Thymus (tissue), 11 donors: ENCODE measurements at regions not wholly inside any gene's neighbourhood (a gene's known extent, or its start where the extent isn't known, plus 50 kb on each side); places are given as distances from the start of the nearest gene placed in this dataset.
"Not testable (repeated sequence)": the region's sequence is repeated elsewhere in the genome, so short reads cannot be mapped to it uniquely, and the experiment has no call there.

Experiments used
- DNase-seq, 9 donors: peaks; one replicate each; pipeline ENCODE4 v3.0.0-alpha.2; 2013; ENCODE audit warnings: low spot score in 9 of 9, low read depth in 6 of 9, missing footprints in 1 of 9
- H3K27ac ChIP-seq, 2 donors: one replicate each; pipeline ENCODE4 v1.5.1; 2013; ENCODE audit warnings: control low read depth in 1 of 2, low read depth in 1 of 2, low read length in 1 of 2, mild to moderate bottlenecking in 1 of 2, moderate library complexity in 1 of 2
- H3K27me3 ChIP-seq, 2 donors: one replicate each; pipeline ENCODE4 v1.5.1; 2013; ENCODE audit warnings: low read length in 1 of 2; ENCODE audit not compliant: control insufficient read depth in 2 of 2, insufficient read depth in 1 of 2
- H3K36me3 ChIP-seq, 2 donors: one replicate each; pipeline ENCODE4 v1.5.1; 2013; ENCODE audit warnings: low read length in 1 of 2, mild to moderate bottlenecking in 1 of 2, moderate library complexity in 1 of 2; ENCODE audit not compliant: control insufficient read depth in 2 of 2, insufficient read depth in 2 of 2
- H3K4me1 ChIP-seq, 2 donors: one replicate each; pipeline ENCODE4 v1.5.1; 2013; ENCODE audit warnings: low read length in 2 of 2; ENCODE audit not compliant: control insufficient read depth in 2 of 2, insufficient read depth in 2 of 2
- H3K4me3 ChIP-seq, 2 donors: one replicate each; pipeline ENCODE4 v1.5.1; 2013; ENCODE audit warnings: low read length in 2 of 2, control low read depth in 1 of 2, mild to moderate bottlenecking in 1 of 2
- H3K9me3 ChIP-seq, 2 donors: one replicate each; pipeline ENCODE4 v1.5.1; 2013; ENCODE audit warnings: low read length in 1 of 2, mild to moderate bottlenecking in 1 of 2; ENCODE audit not compliant: control insufficient read depth in 2 of 2, insufficient read depth in 1 of 2
- WGBS: extraction: QIAGEN DNeasy Blood & Tissue Kit; methylation state at CpG from one replicate; pipeline ENCODE4 v1.1.7; 2013; 5-methylcytosine and 5-hydroxymethylcytosine counted together
- donor health status: healthy.

DNA sequence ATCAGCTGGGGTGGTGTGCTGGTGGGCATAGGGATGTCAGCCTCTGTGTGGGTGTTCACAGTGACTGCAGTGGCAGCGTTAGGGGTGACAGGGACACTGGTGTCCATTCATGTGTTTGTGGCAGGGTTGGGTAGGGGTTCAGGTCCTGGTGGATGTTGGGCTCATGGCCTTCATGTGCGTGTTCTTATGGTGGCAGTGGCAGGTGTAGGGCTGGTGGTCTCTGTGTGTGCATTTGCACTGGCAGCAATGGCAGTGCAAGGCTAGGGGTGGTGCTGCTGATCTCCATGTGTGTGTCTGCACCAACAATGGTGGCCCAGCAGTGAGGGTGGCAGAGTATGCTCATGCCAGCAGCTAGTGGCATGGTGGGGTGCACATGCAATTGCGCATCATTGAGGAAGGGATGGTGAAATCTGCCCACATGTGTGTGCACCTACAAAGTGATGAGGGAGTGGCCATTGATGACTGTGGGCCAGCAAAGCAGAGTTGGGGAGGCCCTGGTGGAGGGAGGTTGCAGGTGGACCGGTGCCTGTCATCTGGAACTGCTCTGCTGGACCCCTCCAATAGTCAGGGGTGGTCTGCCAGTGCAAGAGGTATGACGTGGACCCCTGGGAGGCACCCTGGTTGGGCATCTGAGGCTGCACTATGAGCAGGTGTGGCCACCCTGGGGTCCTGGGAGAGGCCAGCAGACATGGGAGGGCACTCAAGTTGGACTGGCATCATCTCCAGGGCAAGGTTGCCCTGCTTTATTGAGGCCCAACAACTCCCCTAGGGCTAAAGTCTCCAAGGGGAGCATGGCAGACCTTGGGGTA is 182.9 kb downstream of the TTC6 start:
- H3K36me3 ChIP-seq = no peaks in the 10 kb centered on the region
- DNase-seq = no peak
- WGBS = 93% methylated on average over 5 of the region's 5 CpGs

DNA sequence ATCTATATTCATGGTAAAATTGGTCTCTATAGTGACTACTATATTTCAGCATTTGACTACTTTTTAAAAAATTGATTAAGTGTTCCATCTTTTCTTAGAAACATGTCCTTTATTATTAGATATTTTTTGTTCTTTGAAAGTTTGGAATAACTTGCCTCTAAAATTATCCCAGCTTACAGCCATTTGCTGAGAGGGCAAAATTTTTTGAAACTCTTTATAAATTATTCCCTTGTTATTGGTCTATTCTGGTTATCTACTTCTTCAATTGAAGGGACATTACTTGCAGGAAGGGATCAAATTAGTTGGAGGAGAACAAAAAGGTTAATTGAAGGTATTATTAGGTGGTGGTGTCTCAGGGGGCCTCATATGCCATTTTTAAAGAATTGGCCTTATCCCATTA is 184.1 kb downstream of the TTC6 start:
- H3K9me3 ChIP-seq = peaks cover 0 to 14% of the 10 kb centered on the region in 2 donors
- no peak overlapping the region for H3K4me3 ChIP-seq
- H3K4me1 ChIP-seq = no peaks in the 10 kb centered on the region
- DNase-seq = no peak
- no peaks in the 10 kb centered on the region for H3K27me3 ChIP-seq
- H3K27ac ChIP-seq = no peak overlapping the region
- H3K36me3 ChIP-seq = no peaks in the 10 kb centered on the region

More for the DNA sequence above, 182.9 kb downstream of the TTC6 start:
- Histone ChIP-seq H3K4me3 (no peak overlapping the region), H3K27ac (no peak overlapping the region), H3K27me3 (no peaks in the 10 kb centered on the region), H3K9me3 (peaks cover 0 to 14% of the 10 kb centered on the region in 2 donors), H3K4me1 (no peaks in the 10 kb centered on the region)

DNA sequence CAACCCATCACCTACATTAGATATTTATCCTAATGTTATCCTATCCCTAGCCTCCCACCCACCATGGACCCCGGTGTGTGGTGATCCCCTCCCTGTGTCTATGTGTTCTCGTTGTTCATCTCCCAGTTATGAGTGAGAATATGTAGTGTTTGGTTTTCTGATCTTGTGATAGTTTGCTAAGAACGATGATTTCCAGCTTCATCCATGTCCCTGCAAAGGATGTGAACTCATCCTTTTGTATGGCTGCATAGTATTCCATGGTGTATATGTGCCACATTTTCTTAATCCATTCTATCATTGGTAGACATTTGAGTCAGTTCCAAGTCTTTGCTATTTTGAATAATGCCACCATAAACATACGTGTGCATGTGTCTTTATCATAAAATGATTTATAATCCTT is 185.3 kb downstream of the TTC6 start:
- H3K9me3 ChIP-seq = peaks cover 0 to 14% of the 10 kb centered on the region in 2 donors
- not testable (repeated sequence) for DNase-seq, H3K36me3 ChIP-seq, H3K27me3 ChIP-seq, H3K27ac ChIP-seq, H3K4me1 ChIP-seq, H3K4me3 ChIP-seq
- 93% methylated on average over 4 of the region's 4 CpGs for WGBS

DNA sequence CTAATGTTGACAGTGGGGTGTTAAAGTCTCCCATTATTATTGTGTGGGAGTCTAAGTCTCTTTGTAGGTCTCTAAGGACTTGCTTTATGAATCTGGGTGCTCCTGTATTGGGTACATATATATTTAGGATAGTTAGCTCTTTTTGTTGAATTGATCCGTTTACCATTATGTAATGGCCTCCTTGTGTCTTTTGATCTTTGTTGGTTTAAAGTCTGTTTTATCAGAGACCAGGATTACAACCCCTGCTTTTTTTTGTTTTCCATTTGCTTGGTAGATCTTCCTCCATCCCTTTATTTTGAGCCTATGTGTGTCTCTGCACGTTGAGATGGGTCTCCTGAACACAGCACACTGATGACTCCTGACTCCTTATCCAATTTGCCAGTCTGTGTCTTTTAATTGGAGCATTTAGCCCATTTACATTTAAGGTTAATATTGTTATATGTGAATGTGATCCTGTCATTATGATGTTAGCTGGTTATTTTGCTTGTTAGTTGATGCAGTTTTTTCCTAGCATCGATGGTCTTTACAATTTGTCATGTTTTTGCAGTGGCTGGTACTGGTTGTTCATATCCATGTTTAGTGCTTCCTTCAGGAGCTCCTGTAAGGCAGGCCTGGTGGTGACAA is 188.9 kb downstream of the TTC6 start:
- not testable (repeated sequence) for H3K36me3 ChIP-seq, H3K27ac ChIP-seq, H3K27me3 ChIP-seq, H3K4me3 ChIP-seq, H3K4me1 ChIP-seq, DNase-seq, H3K9me3 ChIP-seq
- 79% methylated on average over 3 of the region's 3 CpGs for WGBS

DNA sequence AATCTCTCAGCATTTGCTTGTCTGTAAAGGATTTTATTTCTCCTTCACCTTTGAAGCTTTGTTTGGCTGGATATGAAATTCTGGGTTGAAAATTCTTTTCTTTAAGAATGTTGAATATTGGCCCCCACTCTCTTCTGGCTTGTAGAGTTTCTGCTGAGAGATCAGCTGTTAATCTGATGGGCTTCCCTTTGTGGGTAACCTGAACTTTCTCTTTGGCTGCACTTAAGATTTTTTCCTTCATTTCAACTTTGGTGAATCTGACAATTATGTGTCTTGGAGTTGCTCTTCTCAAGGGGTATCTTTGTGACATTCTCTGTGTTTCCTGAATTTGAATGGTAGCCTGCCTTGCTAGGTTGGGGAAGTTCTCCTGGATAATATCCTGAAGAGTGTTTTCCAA is 189.4 kb downstream of the TTC6 start:
- H3K4me3 ChIP-seq, H3K27ac ChIP-seq, DNase-seq, H3K36me3 ChIP-seq, H3K4me1 ChIP-seq, H3K27me3 ChIP-seq, H3K9me3 ChIP-seq: not testable (repeated sequence)

DNA sequence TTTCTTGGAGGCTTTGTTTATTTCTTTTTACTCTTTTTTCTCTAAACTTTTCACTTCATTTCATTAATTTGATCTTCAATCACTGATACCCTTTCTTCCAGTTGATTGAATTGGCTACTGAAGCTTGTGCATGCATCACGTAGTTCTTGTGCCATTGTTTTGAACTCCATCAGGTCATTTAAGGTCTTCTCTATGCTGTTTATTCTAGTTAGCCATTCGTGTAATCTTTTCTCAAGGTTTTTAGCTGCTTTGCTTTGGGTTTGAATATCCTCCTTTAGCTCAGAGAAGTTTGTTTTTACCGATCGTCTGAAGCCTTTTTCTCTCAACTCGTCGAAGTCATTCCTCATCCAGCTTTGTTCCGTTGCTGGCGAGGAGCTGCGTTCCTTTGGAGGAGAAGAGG is 189.9 kb downstream of the TTC6 start:
- not testable (repeated sequence) for H3K27ac ChIP-seq, H3K9me3 ChIP-seq, H3K36me3 ChIP-seq, H3K27me3 ChIP-seq, DNase-seq, H3K4me3 ChIP-seq, H3K4me1 ChIP-seq
- 94% methylated on average over 9 of the region's 9 CpGs for WGBS

DNA sequence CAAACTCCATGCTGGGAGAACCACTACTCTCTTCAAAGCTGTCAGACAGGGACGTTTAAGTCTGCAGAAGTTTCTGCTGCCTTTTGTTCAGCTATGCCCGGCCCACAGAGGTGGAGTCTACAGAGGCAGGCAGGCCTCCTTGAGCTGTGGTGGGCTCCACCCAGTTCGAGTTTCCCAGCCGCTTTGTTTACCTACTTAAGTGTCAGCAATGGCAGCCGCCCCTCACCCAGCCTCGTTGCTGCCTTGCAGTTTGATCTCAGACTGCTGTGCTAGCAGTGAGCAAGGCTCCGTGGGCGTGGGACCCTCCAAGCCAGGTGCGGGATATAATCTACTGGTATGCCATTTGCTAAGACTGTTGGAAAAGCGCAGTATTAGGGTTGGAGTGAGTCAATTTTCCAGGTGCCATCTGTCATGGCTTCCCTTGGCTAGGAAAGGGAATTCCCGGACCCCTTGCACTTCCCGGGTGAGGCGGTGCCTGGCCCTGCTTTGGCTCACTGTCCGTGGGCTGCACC is 190.7 kb downstream of the TTC6 start:
- H3K4me1 ChIP-seq, H3K36me3 ChIP-seq, H3K27me3 ChIP-seq, H3K4me3 ChIP-seq, H3K27ac ChIP-seq, DNase-seq, H3K9me3 ChIP-seq: not testable (repeated sequence)
- WGBS = 89% methylated on average over 14 of the region's 14 CpGs

DNA sequence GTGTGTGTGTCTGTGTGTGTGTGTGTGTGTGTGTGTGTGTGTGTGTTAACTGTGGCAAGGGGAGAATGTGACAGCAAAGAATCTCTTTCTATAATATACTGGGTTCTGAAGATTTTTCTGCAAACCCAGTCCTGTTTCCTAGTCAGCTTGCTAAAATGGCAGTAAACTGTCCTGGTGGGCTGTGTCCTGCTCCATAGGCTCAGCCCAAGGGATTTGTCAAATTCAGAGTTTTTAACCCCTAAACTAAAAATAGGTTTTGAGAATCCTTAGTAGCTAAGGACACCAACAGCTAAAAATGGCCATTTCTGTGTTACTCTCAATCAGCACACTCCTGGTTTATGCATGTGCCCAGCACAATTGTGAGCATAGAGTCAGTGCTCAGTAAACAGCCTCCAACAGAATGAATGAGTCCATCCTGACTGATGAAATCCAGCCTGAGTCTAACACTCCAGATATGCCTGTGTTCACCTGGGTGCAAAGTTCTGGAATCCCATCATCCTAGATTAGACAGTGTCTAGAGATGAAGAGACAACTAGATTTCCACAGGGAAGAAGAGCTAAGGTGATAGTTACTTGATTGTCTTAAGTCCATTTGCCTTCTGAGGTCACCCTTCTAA is 192.6 kb downstream of the TTC6 start:
- H3K27me3 ChIP-seq = no peaks in the 10 kb centered on the region
- no peak overlapping the region for H3K27ac ChIP-seq
- H3K36me3 ChIP-seq = no peaks in the 10 kb centered on the region
- DNase-seq = no peak
- H3K4me3 ChIP-seq = no peak overlapping the region
- no peaks in the 10 kb centered on the region for H3K4me1 ChIP-seq
- no peaks in the 10 kb centered on the region for H3K9me3 ChIP-seq

DNA sequence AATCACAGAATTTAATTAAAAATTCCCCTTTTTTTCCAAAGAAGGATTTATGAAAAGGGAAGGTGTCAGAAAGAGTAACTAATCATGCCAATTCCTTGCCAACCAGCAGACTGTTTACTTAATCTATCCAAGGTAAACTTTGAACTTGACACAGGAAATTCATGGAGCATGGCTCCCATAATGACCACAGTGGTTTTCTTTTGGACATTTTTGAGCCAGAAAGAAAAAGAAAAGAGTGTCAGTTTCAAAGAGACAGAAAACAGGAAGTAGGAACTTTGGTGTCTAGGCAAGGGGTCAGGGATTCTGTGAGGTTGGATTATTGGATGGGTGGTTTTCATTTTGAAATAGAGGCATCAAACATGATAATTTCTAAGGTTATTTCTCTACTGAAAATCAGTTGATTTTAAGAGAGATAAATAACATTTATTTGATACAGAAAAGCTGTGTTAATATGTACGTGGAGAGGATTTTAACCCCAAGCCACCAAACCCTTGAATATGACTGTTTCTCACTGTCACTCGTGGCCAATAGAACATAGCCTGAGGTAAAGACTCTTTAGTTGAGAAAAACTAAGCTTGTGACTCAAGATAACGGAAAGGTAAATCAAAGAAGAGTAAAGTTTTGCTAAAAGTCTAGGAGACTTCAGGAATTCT is 196.1 kb downstream of the TTC6 start:
- Histone ChIP-seq H3K9me3 (no peaks in the 10 kb centered on the region), H3K27ac (no peak overlapping the region), H3K27me3 (no peaks in the 10 kb centered on the region), H3K36me3 (no peaks in the 10 kb centered on the region), H3K4me3 (no peak overlapping the region), H3K4me1 (no peaks in the 10 kb centered on the region)
- 70% methylated on average over 3 of the region's 3 CpGs for WGBS
- no peak for DNase-seq
